Liver (tissue), 8 donors: ENCODE measurements at regions not wholly inside any gene's neighbourhood (a gene's known extent, or its start where the extent isn't known, plus 50 kb on each side); places are given as distances from the start of the nearest gene placed in this dataset.

Source experiments
- DNase-seq: peaks from one replicate; pipeline ENCODE4 v3.0.0-alpha.2; 2017; ENCODE audit warnings: low spot score
- H3K27ac ChIP-seq, 2 donors: one replicate each; pipeline ENCODE4 v1.7.0; 2013; ENCODE audit warnings: inconsistent platforms in 2 of 2, low read length in 2 of 2, control low read depth in 1 of 2, low read depth in 1 of 2, mild to moderate bottlenecking in 1 of 2
- H3K27me3 ChIP-seq, 4 donors: one replicate each; pipeline versions ENCODE4 v1.6.1 to v1.7.0; 2013; ENCODE audit warnings: low read length in 3 of 4, inconsistent platforms in 1 of 4, mild to moderate bottlenecking in 1 of 4, moderate library complexity in 1 of 4; ENCODE audit not compliant: control insufficient read depth in 4 of 4, insufficient read depth in 4 of 4
- H3K36me3 ChIP-seq, 4 donors: one replicate each; pipeline versions ENCODE4 v1.6.1 to v1.7.0; 2013; ENCODE audit warnings: low read length in 3 of 4, mild to moderate bottlenecking in 3 of 4, low read depth in 1 of 4, moderate library complexity in 1 of 4; ENCODE audit not compliant: control insufficient read depth in 4 of 4, insufficient read depth in 3 of 4
- H3K4me1 ChIP-seq, 4 donors: one replicate each; pipeline versions ENCODE4 v1.6.1 to v1.7.0; 2013; ENCODE audit warnings: low read length in 3 of 4, mild to moderate bottlenecking in 3 of 4, moderate library complexity in 1 of 4; ENCODE audit not compliant: control insufficient read depth in 4 of 4, insufficient read depth in 4 of 4
- H3K4me3 ChIP-seq, 3 donors: one replicate each; pipeline versions ENCODE4 v1.6.1 to v1.7.0; 2013; ENCODE audit warnings: low read length in 3 of 3, control low read depth in 1 of 3, low read depth in 1 of 3, mild to moderate bottlenecking in 1 of 3
- H3K9ac ChIP-seq, 2 donors: one replicate each; pipeline ENCODE4 v1.7.0; 2013; ENCODE audit warnings: low read length in 2 of 2, mild to moderate bottlenecking in 2 of 2, moderate library complexity in 2 of 2, control low read depth in 1 of 2, low read depth in 1 of 2
- H3K9me3 ChIP-seq, 4 donors: one replicate each; pipeline versions ENCODE4 v1.6.1 to v1.7.0; 2013; ENCODE audit warnings: low read length in 3 of 4; ENCODE audit not compliant: control insufficient read depth in 4 of 4
- CTCF ChIP-seq: fragments of 150-350 bp; IDR thresholded peaks from 2 replicates; pipeline ENCODE4 v1.5.1; 2017; ENCODE audit warnings: improper control_type of control experiment, low read depth, low read length; ENCODE audit not compliant: missing input control
- EGR1 ChIP-seq, 2 donors: IDR thresholded peaks; 2 replicates each; pipeline ENCODE4 v1.6.1; 2016 to 2018; ENCODE audit warnings: antibody characterized with exemption in 2 of 2, low read depth in 2 of 2
- FOXA1 ChIP-seq: IDR thresholded peaks from 2 replicates; pipeline ENCODE4 v1.6.1; 2016; ENCODE audit warnings: antibody characterized with exemption
- GABPA ChIP-seq, 2 donors: IDR thresholded peaks in 1 of 2; conservative IDR thresholded peaks in 1 of 2; 2 replicates each; pipeline ENCODE4 v1.6.1; 2016; ENCODE audit warnings: antibody characterized with exemption in 2 of 2, mild to moderate bottlenecking in 1 of 2, moderate library complexity in 1 of 2
- HNF4A ChIP-seq, 2 donors: conservative IDR thresholded peaks; 2 replicates each; pipeline ENCODE4 v1.6.1; 2016; ENCODE audit warnings: antibody characterized with exemption in 2 of 2, mild to moderate bottlenecking in 2 of 2
- HNF4G ChIP-seq: IDR thresholded peaks from 2 replicates; pipeline ENCODE4 v1.6.1; 2016; ENCODE audit warnings: antibody characterized with exemption
- JUND ChIP-seq, 2 donors: IDR thresholded peaks; 2 replicates each; pipeline ENCODE4 v1.6.1; 2016; ENCODE audit warnings: antibody characterized with exemption in 2 of 2
- MAX ChIP-seq: IDR thresholded peaks from 2 replicates; pipeline ENCODE4 v1.6.1; 2016; ENCODE audit warnings: antibody characterized with exemption
- NR2F2 ChIP-seq: IDR thresholded peaks from 2 replicates; pipeline ENCODE4 v1.6.1; 2016; ENCODE audit warnings: antibody characterized with exemption
- RAD21 ChIP-seq, 2 donors: IDR thresholded peaks; 2 replicates each; pipeline ENCODE4 v1.6.1; 2016; ENCODE audit warnings: antibody characterized with exemption in 2 of 2, mild to moderate bottlenecking in 2 of 2
- REST ChIP-seq: IDR thresholded peaks from 2 replicates; pipeline ENCODE4 v1.6.1; 2016; ENCODE audit warnings: antibody characterized with exemption, mild to moderate bottlenecking
- RXRA ChIP-seq, 2 donors: IDR thresholded peaks; 2 replicates each; pipeline ENCODE4 v1.6.1; 2017 to 2018; ENCODE audit warnings: antibody characterized with exemption in 2 of 2, mild to moderate bottlenecking in 1 of 2
- SP1 ChIP-seq: IDR thresholded peaks from 2 replicates; pipeline ENCODE4 v1.6.1; 2018; ENCODE audit warnings: antibody characterized with exemption, mild to moderate bottlenecking
- TAF1 ChIP-seq: conservative IDR thresholded peaks from 2 replicates; pipeline ENCODE4 v1.6.1; 2016; ENCODE audit warnings: antibody characterized with exemption, mild to moderate bottlenecking
- YY1 ChIP-seq: IDR thresholded peaks from 2 replicates; pipeline ENCODE4 v1.6.1; 2016; ENCODE audit warnings: antibody characterized with exemption, mild to moderate bottlenecking
- WGBS: extraction: QIAGEN DNeasy Blood & Tissue Kit; methylation state at CpG from one replicate; pipeline ENCODE4 v1.1.7; 2013; 5-methylcytosine and 5-hydroxymethylcytosine counted together
- TF ChIP-seq, protein P1 (sequence below): IDR thresholded peaks from 2 replicates; pipeline ENCODE4 v1.6.1; 2016; ENCODE audit warnings: antibody characterized with exemption
- donor health status: healthy.
- donor health status: healthy.
- donor health status: healthy.
- donor health status: healthy.
- donor health status: healthy.

GRCh38 chr1:243973169-243973568, 77.9 kb upstream of the ZBTB18 start:
- 74% methylated on average over 4 of the region's 4 CpGs for WGBS
- H3K27ac ChIP-seq: no peak overlapping the region
- no peaks in the 10 kb centered on the region for H3K9me3 ChIP-seq
- no peaks in the 10 kb centered on the region for H3K4me1 ChIP-seq
- TF ChIP-seq JUND (IDR thresholded peaks at IDR 0.05): no peak
- no peak for TF ChIP-seq TAF1
- no peak for TF ChIP-seq REST
- TF ChIP-seq CTCF: no peak
- no peak for TF ChIP-seq EGR1 (IDR thresholded peaks at IDR 0.05; ENCODE audit: low read depth in 2 of 2)
- no peak for TF ChIP-seq RXRA (IDR thresholded peaks at IDR 0.05)
- no peak for TF ChIP-seq NR2F2
- TF ChIP-seq, protein P1, sequence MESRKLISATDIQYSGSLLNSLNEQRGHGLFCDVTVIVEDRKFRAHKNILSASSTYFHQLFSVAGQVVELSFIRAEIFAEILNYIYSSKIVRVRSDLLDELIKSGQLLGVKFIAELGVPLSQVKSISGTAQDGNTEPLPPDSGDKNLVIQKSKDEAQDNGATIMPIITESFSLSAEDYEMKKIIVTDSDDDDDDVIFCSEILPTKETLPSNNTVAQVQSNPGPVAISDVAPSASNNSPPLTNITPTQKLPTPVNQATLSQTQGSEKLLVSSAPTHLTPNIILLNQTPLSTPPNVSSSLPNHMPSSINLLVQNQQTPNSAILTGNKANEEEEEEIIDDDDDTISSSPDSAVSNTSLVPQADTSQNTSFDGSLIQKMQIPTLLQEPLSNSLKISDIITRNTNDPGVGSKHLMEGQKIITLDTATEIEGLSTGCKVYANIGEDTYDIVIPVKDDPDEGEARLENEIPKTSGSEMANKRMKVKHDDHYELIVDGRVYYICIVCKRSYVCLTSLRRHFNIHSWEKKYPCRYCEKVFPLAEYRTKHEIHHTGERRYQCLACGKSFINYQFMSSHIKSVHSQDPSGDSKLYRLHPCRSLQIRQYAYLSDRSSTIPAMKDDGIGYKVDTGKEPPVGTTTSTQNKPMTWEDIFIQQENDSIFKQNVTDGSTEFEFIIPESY: no peak
- no peak for TF ChIP-seq RAD21 (IDR thresholded peaks at IDR 0.05)
- no peak for TF ChIP-seq HNF4G
- TF ChIP-seq HNF4A (conservative IDR thresholded peaks at IDR 0.05): no peak
- H3K4me3 ChIP-seq: no peak overlapping the region
- no peaks in the 10 kb centered on the region for H3K36me3 ChIP-seq
- DNase-seq: no peak
- no peaks in the 10 kb centered on the region for H3K27me3 ChIP-seq
- no peak overlapping the region for H3K9ac ChIP-seq

DNA sequence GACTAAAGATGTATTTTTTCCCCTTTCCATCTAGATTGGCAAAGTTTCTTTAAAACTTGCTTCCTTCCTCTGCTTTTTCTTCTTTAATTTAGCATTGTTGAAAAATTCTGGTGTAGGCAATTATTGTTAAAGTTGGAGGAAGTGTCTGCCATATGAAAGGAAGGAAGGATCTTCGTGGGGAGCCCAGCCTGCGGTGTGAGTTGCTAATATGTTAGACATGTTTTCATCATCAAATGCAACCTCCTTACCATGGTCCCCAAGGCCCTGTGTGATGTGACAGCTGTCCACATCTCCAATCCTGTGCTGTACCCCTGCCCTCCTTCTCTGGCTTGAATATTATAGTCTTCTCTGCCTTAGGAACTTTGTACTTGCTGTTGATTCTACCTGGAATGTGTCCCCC, 81.0 kb upstream of the ZBTB18 start:
- 72% methylated on average over 2 of the region's 2 CpGs for WGBS
- Histone ChIP-seq H3K9me3 (no peaks in the 10 kb centered on the region), H3K36me3 (no peaks in the 10 kb centered on the region), H3K27me3 (no peaks in the 10 kb centered on the region), H3K27ac (no peak overlapping the region), H3K9ac (no peak overlapping the region), H3K4me3 (no peak overlapping the region), H3K4me1 (no peaks in the 10 kb centered on the region)
- DNase-seq: no peak
- no peak for TF ChIP-seq HNF4A (conservative IDR thresholded peaks at IDR 0.05)
- TF ChIP-seq REST: no peak
- TF ChIP-seq NR2F2: no peak
- TF ChIP-seq, protein P1: no peak
- TF ChIP-seq JUND (IDR thresholded peaks at IDR 0.05): no peak
- no peak for TF ChIP-seq RAD21 (IDR thresholded peaks at IDR 0.05)
- no peak for TF ChIP-seq MAX
- no peak for TF ChIP-seq YY1
- no peak for TF ChIP-seq GABPA (IDR thresholded peaks at IDR 0.05 in 1 of 2, conservative IDR thresholded peaks at IDR 0.05 in 1 of 2)
- TF ChIP-seq HNF4G: no peak
- TF ChIP-seq FOXA1: no peak
- TF ChIP-seq SP1: no peak
